ENCODE measurements at regions not wholly inside any gene's neighbourhood (a gene's known extent, or its start where the extent isn't known, plus 50 kb on each side); places are given as distances from the start of the nearest gene placed in this dataset.

DNA sequence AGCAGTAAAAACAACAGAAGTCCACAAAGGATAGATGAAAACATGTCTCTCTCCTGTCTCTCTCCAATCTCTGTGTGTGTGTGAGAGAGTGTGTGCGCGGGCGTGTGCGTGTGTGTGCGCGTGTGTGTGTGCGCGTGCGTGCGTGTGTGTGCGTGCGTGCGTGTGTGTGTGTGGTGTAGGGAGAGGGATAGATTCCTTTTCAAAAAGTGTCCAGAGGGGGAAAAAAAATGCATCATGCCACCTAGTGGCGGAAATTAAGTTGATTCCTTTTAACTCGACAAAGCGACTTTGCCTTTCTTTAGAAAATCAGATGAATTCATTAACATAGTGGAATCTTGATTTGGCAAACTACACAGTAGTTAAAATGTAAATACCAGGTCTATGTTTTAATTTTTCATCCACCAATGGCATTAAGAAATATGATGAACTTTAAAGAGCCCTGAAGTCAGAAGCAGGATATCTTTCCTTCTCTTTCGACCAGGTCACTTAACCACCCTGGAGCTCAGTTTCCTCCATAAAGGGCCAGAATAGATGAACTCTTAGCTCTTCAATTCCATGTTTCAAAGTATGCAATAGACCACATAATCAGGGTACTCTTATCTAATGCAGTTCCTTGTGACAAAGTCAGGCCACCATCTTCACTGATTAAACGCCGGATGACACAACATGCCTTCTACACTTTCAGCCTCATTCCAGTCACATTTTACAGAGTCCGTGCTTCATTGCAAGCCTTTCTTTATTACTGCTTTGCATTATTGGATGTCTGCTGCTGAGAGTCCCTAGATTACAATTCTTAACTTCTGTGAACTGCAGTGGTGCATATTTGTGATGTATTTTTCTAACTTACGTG lies 162.8 kb downstream of the FBXO8 start:
- DNase-seq = no peak

DNA sequence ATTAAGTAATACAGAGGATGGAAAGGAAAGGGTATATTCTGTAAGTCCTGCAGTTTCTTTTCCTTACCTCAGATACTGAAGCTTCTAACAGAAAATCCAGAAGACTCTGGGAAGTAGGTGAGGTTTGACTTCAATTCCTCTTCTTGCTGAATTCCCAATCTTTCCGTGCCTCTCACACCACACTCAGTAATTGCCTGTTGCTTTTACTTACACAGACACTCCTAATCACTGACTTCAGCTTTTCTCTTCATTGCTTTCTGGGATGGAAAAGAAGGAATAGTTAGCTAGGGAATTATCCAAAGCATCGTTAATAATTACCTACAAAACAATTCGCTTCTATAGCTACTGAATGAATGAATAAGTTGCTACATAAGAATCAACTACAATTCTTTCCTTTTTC lies 163.6 kb downstream of the FBXO8 start:
- no peak for DNase-seq

DNA sequence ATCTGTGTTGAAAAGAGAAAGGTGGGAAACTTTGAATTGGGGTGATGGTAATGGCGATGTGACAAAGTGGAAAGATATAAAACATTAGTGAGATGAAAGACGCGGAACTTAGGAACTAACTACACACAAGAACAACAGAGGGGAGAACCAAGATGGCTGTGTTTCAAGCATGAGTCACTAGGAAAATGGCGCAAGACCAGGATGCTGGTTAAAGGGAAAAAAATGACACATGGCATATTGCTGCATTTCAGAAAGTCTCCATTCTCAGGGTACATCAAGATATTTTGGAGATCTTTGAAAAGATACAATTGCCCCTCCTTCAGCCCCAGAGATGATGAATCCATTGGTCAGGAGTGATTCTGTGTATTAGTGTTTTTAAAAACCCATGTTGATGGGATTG lies 164.4 kb downstream of the FBXO8 start:
- DNase-seq = no peak

DNA sequence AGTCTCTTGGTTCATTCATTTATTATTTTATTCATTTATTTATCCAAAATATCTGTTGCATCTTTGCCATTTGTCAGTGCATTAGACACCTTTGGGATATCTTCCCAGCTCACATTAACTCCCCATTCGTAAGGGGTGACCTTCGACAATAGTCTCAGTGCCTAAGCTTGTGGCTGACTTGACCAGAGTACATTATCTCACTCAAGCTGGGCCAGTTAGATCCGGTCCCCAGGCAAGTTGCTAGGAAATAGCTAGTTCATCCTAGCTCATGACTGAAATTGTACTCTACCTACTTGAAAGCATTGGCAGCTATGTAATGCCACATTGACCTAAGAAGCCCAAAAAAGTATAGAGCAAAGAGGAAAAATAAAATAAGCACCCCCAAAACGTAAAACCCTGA lies 165.3 kb downstream of the FBXO8 start:
- no peak for DNase-seq

DNA sequence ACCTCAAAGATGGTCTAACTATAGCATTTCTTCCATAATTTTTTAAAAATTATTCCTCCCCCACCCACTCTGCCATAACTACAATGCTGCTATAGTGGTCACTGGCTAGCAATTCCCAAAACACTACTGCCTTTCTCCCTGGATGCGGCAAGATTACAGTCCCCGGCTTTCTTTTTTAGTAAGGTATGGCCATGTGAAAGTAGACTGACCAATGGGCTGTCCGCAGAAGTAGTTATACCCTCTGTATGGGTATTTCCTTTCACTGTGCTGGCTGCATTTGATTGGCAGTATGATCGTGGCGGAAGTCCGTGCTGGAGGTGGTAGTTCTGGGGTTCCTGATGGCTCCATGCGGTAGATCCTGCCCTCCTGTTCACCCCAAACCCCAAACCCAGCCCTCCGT lies 166.0 kb downstream of the FBXO8 start:
- no peak for DNase-seq

DNA sequence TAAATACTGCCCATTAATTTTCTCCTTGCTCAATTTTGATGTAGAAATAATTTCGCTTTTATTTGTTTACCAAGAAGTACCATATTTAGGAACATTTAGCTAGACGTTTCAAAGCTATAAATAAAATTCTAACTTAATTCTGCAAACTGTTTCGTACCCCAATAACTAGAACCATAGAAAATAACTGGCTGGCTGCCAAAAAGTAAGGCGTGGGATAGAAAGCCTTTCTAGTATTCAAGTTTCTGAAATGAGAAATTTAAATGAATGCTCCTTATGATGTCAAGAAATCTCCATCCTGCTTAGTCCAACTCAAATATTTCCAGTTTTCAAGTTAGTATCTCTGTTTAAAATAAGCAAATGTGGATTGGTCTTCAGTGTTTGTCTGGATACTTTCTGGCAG lies 167.4 kb downstream of the FBXO8 start:
- no peak for DNase-seq

DNA sequence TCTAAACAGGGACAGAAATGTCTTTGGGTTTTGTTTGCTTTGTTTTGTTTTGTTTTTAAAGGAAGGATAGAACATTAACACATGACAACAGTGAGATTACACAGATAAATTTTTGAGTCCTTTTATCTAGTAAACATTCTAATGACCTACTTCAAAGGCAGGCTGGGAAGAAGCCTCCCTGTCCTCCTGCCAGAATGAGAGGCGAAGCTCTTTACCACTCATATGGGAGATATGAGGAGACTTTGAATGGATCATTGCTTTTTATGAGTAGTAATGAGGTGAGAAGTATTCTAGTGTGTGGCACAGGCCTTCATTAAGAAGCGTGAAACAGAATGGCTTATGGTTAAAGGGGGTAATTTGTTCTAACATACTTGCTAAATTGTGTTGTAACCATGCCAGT lies 172.0 kb downstream of the FBXO8 start:
- DNase-seq = no peak

DNA sequence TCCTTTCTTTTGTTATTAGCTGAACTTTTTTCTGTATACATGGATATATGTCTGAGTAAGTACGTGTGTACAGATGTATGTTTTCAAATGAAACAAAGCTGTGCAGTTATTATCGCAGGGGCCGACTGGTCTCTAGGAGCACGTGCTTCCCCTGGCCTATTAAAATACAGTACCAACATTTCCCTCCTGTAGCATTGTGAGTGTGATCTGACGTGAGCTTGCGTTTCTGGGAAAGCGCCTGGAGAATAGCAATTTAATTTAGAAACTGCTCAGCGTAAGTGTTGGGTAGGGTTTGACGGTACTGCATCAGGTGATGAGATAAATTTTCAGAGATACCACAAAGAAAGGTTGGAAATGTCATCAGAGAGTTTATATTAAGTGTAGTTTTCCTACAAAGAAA lies 173.3 kb downstream of the FBXO8 start:
- no peak for DNase-seq

DNA sequence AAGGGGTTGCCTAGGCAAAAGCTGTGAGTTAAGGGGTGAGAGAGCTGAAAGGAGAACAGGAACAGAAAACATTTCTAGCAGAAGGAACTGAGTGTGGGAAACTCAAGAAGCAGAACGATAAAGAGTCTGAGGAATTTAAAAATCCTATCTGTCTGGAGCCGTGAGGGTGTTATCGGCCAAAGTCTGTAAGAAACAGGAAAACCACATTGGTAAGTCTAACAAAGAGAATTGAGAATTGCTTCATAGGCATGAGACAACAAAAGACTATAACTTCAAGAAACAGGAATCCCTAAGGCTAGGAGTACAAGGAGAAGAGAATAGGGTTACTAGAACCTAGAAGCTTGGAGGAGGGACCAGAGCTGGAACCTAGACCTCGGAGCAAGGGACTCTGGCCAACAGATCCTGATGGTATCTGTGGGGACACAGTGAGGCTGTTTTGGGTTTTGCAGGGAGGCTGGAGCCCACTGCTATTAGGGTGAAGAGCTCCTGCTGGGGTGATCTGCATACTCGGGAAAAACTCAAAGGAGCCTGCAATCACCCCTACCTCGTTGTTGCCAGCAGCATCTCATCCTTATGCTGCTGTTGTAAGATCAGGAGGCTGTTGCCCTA lies 175.6 kb downstream of the FBXO8 start:
- DNase-seq = no peak

DNA sequence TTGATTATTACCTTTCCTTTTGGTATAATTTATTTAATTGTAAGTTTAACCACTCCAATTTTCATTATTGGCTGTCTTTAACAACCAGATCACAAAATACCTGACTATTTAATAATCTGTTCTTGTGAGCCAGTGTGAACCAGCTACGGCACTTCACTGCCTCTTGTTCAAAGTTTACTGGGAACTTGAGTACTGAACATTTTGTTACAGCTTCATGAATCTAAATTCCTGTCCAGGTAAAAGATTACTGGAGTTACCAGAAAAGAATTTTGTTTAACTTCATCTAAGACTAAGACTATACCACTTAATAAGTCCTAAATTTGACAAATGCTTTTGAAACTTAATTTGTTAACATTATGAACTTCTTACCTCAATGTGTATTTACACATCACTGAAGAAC lies 178.3 kb downstream of the FBXO8 start:
- DNase-seq = no peak

DNA sequence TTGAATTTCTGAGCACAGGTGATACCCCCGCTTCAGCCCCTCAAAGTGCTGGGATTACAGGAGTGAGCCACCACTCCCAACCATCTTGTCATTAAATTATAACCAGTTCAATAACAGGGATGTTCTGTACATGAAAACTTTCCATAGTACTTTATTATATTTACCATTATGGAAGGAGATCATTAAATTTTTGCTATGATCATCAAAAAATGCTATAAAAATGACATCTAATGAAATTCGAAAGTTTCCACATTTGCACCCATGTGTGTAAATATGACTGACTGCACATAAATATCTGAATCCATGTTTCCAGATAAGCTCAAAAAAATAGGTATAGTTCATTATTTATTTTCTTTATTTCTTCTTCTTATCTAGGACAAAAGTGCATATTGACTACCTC lies 182.6 kb downstream of the FBXO8 start:
- DNase-seq = no peak

DNA sequence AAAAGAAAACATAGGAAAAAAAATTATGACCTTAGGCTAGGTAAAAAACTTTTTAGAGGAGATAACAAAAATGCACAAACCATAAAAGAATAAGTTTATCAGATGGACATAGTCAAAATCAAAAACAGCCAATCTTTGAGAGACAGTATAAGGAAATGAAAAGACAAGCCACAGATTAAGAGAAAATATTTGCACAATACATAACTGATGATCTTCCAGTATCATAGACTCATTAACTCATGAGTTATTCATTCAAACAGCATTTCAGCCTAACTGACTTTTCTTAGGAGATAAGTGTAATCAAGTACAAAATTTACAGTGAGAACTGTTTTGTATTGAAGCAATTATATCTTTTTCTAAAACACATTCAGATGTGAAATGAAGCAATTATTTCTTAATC lies 183.8 kb downstream of the FBXO8 start:
- no peak for DNase-seq

DNA sequence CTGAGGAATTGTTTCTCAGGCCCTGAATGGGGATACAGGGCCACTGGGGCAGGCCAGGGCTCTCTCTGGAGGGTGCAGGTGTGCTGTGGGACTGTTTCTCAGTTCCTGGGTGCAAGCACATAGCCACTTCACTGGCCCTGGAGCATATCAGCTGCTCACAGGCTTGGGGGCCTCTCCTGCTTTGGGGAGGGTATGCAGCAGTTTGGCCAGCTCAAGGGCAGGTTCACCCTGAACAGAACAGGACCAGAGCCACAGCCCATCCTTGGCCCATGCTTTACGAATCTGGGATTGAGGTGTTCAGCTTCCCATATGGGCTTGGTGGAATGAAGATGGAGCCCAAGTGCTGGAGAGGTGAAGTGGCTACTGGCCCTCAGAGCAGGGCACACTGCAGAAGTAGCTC lies 186.5 kb downstream of the FBXO8 start:
- DNase-seq = no peak

DNA sequence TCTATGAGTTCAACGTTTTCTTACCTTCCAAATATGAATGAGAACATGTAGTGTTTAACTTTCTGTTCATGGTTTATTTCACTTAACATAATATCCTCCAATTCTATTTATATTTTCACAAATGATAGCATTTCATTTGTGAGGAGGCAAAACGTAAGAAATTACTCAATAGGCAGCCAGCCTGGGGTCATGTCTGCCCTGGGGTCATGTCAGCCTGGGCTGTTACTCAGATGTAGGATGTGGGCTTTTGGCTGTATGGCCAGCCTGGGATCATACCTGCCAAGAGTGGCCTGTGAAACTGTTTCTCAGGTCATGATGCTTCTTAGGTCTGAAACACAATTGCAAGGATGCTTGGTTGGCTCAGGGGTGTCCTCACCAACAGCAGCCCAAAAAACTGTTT lies 187.0 kb downstream of the FBXO8 start:
- DNase-seq = no peak

DNA sequence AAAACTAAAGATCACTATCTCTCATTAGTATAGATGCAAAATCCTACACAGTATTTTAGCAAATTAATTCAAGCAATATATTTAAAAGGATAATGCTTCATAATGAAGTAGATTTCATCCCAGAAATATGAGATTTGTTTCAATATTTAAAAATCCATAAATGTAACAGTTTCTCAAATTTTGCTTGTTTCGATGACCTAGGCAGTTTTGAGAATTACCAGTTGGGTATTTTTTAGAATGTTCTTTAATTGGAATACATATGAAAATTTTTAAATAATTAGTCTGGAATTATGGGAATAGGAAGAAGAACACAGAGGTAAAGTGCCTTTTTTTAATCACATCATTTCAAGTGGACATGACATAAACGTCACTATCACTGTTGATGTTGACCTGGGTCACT lies 192.3 kb downstream of the FBXO8 start:
- DNase-seq = no peak

DNA sequence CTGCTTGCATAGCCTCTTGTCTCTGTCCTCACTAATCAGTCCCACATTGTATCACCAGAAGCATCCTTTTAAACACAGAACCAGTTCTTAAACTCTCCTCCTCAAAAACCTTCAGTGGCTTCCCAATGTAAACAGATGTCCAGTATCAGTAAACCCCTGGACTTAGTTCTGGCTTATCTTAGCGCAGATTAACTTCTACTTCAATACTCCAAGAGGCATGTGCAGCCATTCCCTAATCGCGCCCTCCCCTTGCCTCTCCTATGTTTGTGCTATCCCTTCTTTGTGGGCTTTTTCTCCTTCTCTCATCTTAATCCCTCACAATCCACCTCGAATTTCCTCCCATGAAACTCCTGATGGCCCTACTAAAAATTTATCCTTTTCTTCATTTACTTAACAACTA lies 193.8 kb downstream of the FBXO8 start:
- no peak for DNase-seq

DNA sequence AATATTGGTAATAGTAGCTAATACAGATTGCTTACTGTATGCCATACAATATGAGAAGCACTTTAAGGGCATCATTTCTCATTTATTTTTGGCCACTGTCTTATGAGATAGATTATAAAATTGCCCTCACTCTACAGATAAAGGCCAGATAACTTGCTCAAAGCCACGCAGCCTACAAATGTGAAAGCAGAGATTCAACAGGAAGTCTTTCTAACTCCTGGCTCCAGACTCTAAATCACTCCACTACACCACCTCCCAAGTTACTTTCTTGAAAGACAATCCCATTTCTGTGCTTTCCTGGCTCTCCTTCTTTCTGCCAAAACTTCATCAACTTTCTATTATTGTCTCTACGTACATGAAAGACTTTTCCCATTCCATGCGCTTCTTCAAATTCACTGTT lies 194.7 kb downstream of the FBXO8 start:
- no peak for DNase-seq

DNA sequence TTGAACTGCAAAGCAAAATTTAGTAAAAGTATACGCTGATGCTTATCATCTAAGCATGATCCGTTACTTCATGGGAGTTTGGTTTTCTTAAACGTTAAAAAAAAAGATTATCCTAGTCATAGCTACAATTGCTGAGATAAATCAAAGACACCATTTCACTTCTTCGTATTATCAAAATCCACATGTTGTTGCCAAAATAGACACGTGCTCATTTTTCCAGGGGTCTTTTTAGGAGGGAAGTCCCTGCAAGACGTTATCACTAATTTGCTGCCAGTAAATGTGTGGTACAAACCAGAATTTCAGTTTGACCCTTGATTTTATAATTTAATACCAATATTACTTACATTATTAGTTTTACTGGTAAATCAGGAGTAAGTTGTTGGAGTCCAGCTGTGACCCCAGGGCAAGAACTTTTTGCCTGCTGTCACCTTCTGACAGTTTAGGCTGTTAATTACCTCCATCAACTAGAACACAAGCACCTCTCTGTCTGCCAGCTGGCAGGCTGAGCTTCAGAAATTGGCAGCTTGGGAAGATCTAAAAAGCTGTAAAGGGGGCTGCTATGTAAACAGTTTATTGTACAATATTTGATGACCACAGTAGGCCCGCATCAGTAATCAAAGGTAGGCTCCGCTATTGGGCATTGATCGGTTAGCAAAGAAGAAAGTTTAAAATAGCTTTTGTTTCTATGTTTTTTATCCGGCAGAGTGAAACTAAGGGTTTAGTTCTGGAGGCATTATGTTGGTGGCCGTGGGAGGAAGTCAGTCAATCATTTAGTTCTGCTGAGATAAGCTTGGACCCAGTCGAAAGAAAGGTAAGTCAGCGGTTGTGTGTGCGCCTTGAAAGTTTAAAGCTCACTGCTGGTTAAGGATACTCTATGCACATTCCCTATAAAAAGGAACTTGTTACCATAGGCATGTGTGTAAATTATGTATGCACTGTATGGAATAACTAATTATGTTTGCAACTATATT lies 196.4 kb downstream of the FBXO8 start:
- no peak for DNase-seq

DNA sequence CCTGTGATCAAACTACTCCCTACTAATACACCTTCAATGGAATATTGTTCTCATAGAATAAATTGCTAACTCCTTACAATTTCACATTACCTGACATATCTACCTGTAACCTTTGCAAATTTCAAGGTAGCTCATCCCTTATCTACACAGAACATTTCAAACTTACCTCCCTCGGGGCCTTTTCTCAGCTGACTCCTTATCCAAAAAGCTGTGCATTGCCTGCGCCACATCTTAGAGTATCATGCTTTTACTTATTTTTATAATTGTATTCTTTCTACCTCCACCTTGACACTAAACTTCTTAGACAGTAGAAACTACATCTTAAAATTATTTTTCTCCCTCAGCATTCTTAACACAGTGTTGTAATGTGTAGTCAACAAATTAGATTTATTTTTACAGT lies 198.5 kb downstream of the FBXO8 start:
- no peak for DNase-seq

DNA sequence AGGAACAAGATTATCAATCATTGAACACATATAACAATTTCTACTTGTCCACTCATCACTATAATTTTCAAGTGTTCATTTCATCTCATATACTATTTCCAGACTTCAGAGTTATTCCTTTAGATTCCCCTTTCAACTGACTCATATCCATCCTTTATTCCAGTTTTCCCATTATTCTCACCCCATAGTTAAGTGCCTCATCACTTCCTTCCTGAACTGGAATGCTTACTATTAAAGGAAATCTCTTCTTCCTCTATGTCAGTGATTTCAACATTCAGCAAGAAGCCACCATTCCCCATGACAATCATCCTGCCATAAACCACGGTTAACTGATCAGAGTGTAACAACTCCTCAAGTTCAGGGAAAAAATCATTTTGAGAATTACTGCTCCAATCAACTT lies 198.9 kb downstream of the FBXO8 start:
- DNase-seq = no peak

DNA sequence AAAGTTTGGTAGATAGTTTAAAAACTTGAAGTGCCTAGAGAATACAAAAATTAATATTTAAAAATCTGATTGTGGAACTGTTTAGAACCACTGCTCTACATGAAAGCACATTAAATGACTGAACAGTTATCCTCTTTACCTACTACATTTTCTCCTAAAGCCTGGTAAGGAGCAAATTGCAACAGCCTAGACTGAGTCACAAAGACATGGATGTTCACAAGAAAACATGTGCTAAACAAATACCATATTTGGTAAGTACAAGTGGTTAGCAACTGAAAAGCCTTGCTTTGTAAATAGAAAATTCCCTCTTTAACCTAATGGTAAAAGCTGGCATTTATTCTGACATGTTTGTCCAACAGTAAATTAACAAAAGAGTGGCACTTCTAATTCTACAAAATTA lies 203.1 kb downstream of the FBXO8 start:
- DNase-seq = no peak

DNA sequence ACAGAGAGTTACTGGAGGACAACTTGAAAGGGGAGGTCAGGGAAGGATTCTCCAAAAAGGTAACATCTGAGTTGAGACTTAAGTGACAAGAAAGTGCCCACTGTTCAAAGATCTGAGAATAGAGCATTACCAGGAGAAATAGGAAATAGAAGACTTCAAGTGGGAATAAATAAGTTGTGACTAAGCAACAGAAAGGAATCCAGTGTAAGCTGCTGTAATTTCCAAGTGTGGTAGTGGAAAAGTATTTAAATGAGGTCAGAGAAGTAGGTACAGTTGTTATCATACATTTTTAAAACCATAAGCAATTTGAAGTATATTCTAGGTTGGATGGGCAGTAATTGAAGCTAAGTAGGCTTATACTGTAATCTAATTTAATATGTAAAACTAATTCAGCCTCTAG lies 211.9 kb downstream of the FBXO8 start:
- no peak for DNase-seq

DNA sequence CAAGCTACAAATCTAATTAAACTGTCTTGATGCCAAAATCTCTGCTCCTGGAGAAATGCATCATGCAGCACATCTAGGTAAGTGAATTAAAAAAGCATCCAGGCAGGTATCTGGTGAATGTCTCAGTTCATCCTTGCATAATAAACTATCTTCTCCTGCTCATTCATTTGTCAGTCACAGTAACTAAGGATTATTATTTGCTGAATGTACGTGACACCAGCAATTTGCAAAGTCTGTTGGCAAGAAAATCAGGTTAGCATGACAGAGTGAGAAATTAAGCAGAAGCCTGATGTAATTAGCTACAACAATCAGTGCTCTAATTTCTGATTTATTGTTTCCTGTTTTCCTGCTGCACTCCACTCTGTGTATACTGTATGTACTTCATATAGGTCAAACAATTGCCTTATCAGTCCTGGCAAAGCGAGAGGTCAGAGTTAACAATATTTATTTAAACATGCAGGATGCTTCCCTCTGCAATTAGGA lies 213.6 kb downstream of the FBXO8 start:
- no peak for DNase-seq
